Bronchial epithelial cell (primary cell): ENCODE measurements at regions not wholly inside any gene's neighbourhood (a gene's known extent, or its start where the extent isn't known, plus 50 kb on each side); places are given as distances from the start of the nearest gene placed in this dataset.

Source experiments
- DNase-seq: peaks from one replicate; pipeline ENCODE4 v3.0.0-alpha.2; 2010; ENCODE audit warnings: low read depth
- FAIRE-seq: peaks from 2 replicates; lab custom pipeline; 2011; peaks lifted over from hg19 to GRCh38; lab: Jason Lieb, UNC
- H3K27me3 ChIP-seq: 2 replicates; pipeline ENCODE4 v1.5.1; 2011; ENCODE audit warnings: low read length; ENCODE audit not compliant: control insufficient read depth, insufficient read depth
- H3K36me3 ChIP-seq: 2 replicates; pipeline ENCODE4 v1.5.1; 2011; ENCODE audit warnings: low read length; ENCODE audit not compliant: control insufficient read depth, insufficient read depth
- H3K4me3 ChIP-seq: 2 replicates; pipeline ENCODE4 v1.5.1; 2011; ENCODE audit warnings: mild to moderate bottlenecking, low read depth, low read length, control low read depth
- CTCF ChIP-seq: IDR thresholded peaks from 2 replicates; pipeline ENCODE4 v1.5.1; 2011; ENCODE audit warnings: mild to moderate bottlenecking, moderate library complexity, low read length, control low read depth, inconsistent platforms; ENCODE audit not compliant: insufficient read depth, severe bottlenecking

- FAIRE-seq (no peak), DNase-seq (no peak)
- no peaks in the 10 kb centered on the region for H3K36me3 ChIP-seq
- no peak overlapping the region for H3K4me3 ChIP-seq
- no peaks in the 10 kb centered on the region for H3K27me3 ChIP-seq
- TF ChIP-seq CTCF = no peak
Observed at GRCh38 chr6:113739041-113739655, 118.0 kb upstream of the MARCKS start.

- FAIRE-seq (no peak), DNase-seq (no peak)
- Histone ChIP-seq H3K36me3 (no peaks in the 10 kb centered on the region), H3K27me3 (no peaks in the 10 kb centered on the region), H3K4me3 (no peak overlapping the region)
- no peak for TF ChIP-seq CTCF
Observed at GRCh38 chr6:113741651-113742050, 115.5 kb upstream of the MARCKS start.

- DNase-seq (no peak), FAIRE-seq (no peak)
- H3K36me3 ChIP-seq = no peaks in the 10 kb centered on the region
- no peak for TF ChIP-seq CTCF
- H3K4me3 ChIP-seq = no peak overlapping the region
- H3K27me3 ChIP-seq = no peaks in the 10 kb centered on the region
Observed at GRCh38 chr6:113742342-113742741, 114.8 kb upstream of the MARCKS start.

- FAIRE-seq (no peak), DNase-seq (no peak)
- no peaks in the 10 kb centered on the region for H3K27me3 ChIP-seq
- no peak overlapping the region for H3K4me3 ChIP-seq
- TF ChIP-seq CTCF = no peak
- no peaks in the 10 kb centered on the region for H3K36me3 ChIP-seq
Observed at GRCh38 chr6:113744861-113745260, 112.3 kb upstream of the MARCKS start.

GRCh38 chr6:113750151-113750855 is 106.8 kb upstream of the MARCKS start:
- Histone ChIP-seq H3K4me3 (no peak overlapping the region), H3K27me3 (no peaks in the 10 kb centered on the region), H3K36me3 (no peaks in the 10 kb centered on the region)
- no peak for DNase-seq
- no peak for FAIRE-seq
- no peak for TF ChIP-seq CTCF
